HepG2 (cell line): ENCODE measurements at regions not wholly inside any gene's neighbourhood (a gene's known extent, or its start where the extent isn't known, plus 50 kb on each side); places are given as distances from the start of the nearest gene placed in this dataset.

Experiments
- ATAC-seq: fragments of 200-7000 bp; cut with Tn5 transposase; 3 replicates; pipeline ENCODE4 v1.9.1; 2020; ENCODE audit warnings: mild to moderate bottlenecking, moderate library complexity
- BruUV-seq: library from RNA; stranded (reverse); fragments of 400-500 nt; replicated peaks from 2 replicates; lab custom pipeline; 2021; lab: Mats Ljungman, UMichigan
- CTCF ChIA-PET: fragments of 300-600 bp; formaldehyde crosslinking; extraction: SDS; loops from one replicate; lab custom pipeline; 2021; ENCODE audit warnings: low total read pairs, inconsistent platforms, low intra/inter-chr PET ratio; lab: Yijun Ruan, JAX
- POLR2A ChIA-PET: fragments of 350-600 bp; sonication (Branson Sonifier 250); formaldehyde crosslinking; loops from one replicate; lab custom pipeline; 2020; ENCODE audit warnings: antibody characterized with exemption, inconsistent platforms; lab: Yijun Ruan, JAX
- DNase-seq: peaks from one replicate; pipeline ENCODE4 v3.0.0-alpha.2; 2015; ENCODE audit warnings: low spot score
- FAIRE-seq: peaks from 3 replicates; lab custom pipeline; 2011; peaks lifted over from hg19 to GRCh38; lab: Jason Lieb, UNC
- H2AFZ ChIP-seq: one replicate; pipeline ENCODE4 v1.6.1; 2011; ENCODE audit warnings: low read length, inconsistent platforms
- H3K27ac ChIP-seq: fragments of 300-600 bp; 3 replicates; pipeline ENCODE4 v1.8.0; 2011; ENCODE audit warnings: mixed run types, mild to moderate bottlenecking, mixed read lengths, low read length, inconsistent platforms; ENCODE audit not compliant: insufficient read depth; ENCODE audit errors: extremely low read length
- H3K27me3 ChIP-seq, 2 experiments: fragments of 200-600 bp in 1 of 2; 2 replicates in 1 of 2; 3 replicates in 1 of 2; pipeline versions ENCODE4 v1.6.0 to v1.8.0; 2011; ENCODE audit warnings: low read length in 2 of 2, mild to moderate bottlenecking in 2 of 2, moderate library complexity in 2 of 2, inconsistent platforms in 1 of 2; ENCODE audit not compliant: insufficient read depth in 2 of 2, control insufficient read depth in 1 of 2
- H3K36me3 ChIP-seq, 2 experiments: fragments of 200-600 bp in 1 of 2; replicated peaks in 1 of 2; 2 replicates in 1 of 2; 3 replicates in 1 of 2; pipeline versions ENCODE4 v1.5.1 to v1.8.0; 2011; ENCODE audit warnings: low read length in 2 of 2, inconsistent platforms in 1 of 2; ENCODE audit not compliant: insufficient read depth in 2 of 2, control insufficient read depth in 1 of 2
- H3K4me1 ChIP-seq: 2 replicates; pipeline ENCODE4 v1.5.1; 2012; ENCODE audit warnings: low read length, inconsistent platforms; ENCODE audit not compliant: insufficient read depth
- H3K4me2 ChIP-seq: 2 replicates; pipeline ENCODE4 v1.6.0; 2011; ENCODE audit warnings: low read depth, low read length, inconsistent platforms
- H3K4me3 ChIP-seq, 3 experiments: fragments of 200-600 bp in 1 of 3; sonication (generic), shearing (Covaris generic) in 1 of 3; replicated peaks in 1 of 3; 2 replicates each; pipeline ENCODE4 v1.5.1; 2011 to 2016; ENCODE audit warnings: low read length in 3 of 3, inconsistent platforms in 2 of 3, low read depth in 2 of 3, mild to moderate bottlenecking in 2 of 3, control low read depth in 1 of 3, mixed read lengths in 1 of 3; ENCODE audit not compliant: insufficient read depth in 1 of 3
- H3K79me2 ChIP-seq: one replicate; pipeline ENCODE4 v1.6.1; 2011; ENCODE audit warnings: low read length, inconsistent platforms; ENCODE audit not compliant: insufficient read depth
- H3K9ac ChIP-seq: 2 replicates; pipeline ENCODE4 v1.6.0; 2011; ENCODE audit warnings: mild to moderate bottlenecking, low read depth, low read length, inconsistent platforms; ENCODE audit not compliant: insufficient read depth
- H3K9me3 ChIP-seq: 2 replicates; pipeline ENCODE4 v1.5.1; 2012; ENCODE audit warnings: mild to moderate bottlenecking, low read length
- H4K20me1 ChIP-seq: 2 replicates; pipeline ENCODE4 v1.6.0; 2011; ENCODE audit warnings: inconsistent platforms, mild to moderate bottlenecking, low read length, moderate library complexity; ENCODE audit not compliant: insufficient read depth
- AGO2 ChIP-seq: fragments of 200-400 bp; formaldehyde crosslinking; optimal IDR thresholded peaks from 2 replicates; pipeline ENCODE3; 2017; ENCODE audit warnings: mild to moderate bottlenecking, low read depth, low read length, moderate library complexity
- CC2D1A ChIP-seq: sonication (generic); formaldehyde crosslinking; IDR thresholded peaks from 2 replicates; pipeline ENCODE4 v1.8.1; 2023; ENCODE audit warnings: mild to moderate bottlenecking, missing genetic modification reagents
- HOXA5 ChIP-seq: sonication (generic); formaldehyde crosslinking; IDR thresholded peaks from 2 replicates; pipeline ENCODE4 v1.4.0; 2020; ENCODE audit warnings: missing genetic modification reagents
- ISX ChIP-seq: sonication (generic); formaldehyde crosslinking; conservative IDR thresholded peaks from 2 replicates; pipeline ENCODE4 v1.5.0; 2020; ENCODE audit warnings: missing genetic modification reagents
- KAT2B ChIP-seq: fragments of 150-350 bp; IDR thresholded peaks from 2 replicates; pipeline ENCODE4 v1.6.1; 2014; ENCODE audit warnings: low read depth, low read length, borderline replicate concordance
- KLF6 ChIP-seq: IDR thresholded peaks from 2 replicates; pipeline ENCODE4 v1.8.0; 2016; ENCODE audit warnings: missing biosample characterization, missing genetic modification reagents
- MBD4 ChIP-seq: IDR thresholded peaks from 2 replicates; pipeline ENCODE4 v1.6.1; 2012; ENCODE audit warnings: low read length, inconsistent platforms, borderline replicate concordance
- MXI1 ChIP-seq: IDR thresholded peaks from 3 replicates; pipeline ENCODE4 v1.6.1; 2012; ENCODE audit warnings: low read depth, low read length, inconsistent platforms, borderline replicate concordance
- RXRB ChIP-seq: IDR thresholded peaks from 2 replicates; pipeline ENCODE4 v1.6.1; 2016; ENCODE audit warnings: borderline replicate concordance, missing genetic modification reagents, missing compliant biosample characterization
- SP4 ChIP-seq: sonication (generic); formaldehyde crosslinking; IDR thresholded peaks from 2 replicates; pipeline ENCODE4 v1.8.1; 2023; ENCODE audit warnings: mild to moderate bottlenecking, missing genetic modification reagents
- TRIM24 ChIP-seq: sonication (generic); formaldehyde crosslinking; IDR thresholded peaks from 2 replicates; pipeline ENCODE4 v1.8.0; 2022; ENCODE audit warnings: mild to moderate bottlenecking, missing genetic modification reagents
- ZBTB20 ChIP-seq: sonication (generic); formaldehyde crosslinking; IDR thresholded peaks from 2 replicates; pipeline ENCODE4 v1.8.1; 2023; ENCODE audit warnings: missing genetic modification reagents, low read depth, mild to moderate bottlenecking, borderline replicate concordance
- ZNF407 ChIP-seq: sonication (generic); formaldehyde crosslinking; IDR thresholded peaks from one replicate; pipeline ENCODE4 v1.5.1; 2020; ENCODE audit warnings: mild to moderate bottlenecking, missing genetic modification reagents; ENCODE audit errors: not compliant biosample characterization
- ZNF549 ChIP-seq: sonication (generic); formaldehyde crosslinking; IDR thresholded peaks from 2 replicates; pipeline ENCODE4 v1.5.0; 2020; ENCODE audit warnings: missing genetic modification reagents
- ZSCAN31 ChIP-seq: sonication (generic); formaldehyde crosslinking; IDR thresholded peaks from 2 replicates; pipeline ENCODE4 v1.5.0; 2020; ENCODE audit warnings: low read depth, mild to moderate bottlenecking, missing genetic modification reagents
- WGBS: methylation state at CpG from one replicate; pipeline ENCODE4 v1.1.6; 2017; ENCODE audit warnings: low lambda C conversion rate; 5-methylcytosine and 5-hydroxymethylcytosine counted together
- in situ Hi-C: cut with HindIII; loops from 2 replicates; pipeline ENCODE4 v1.10.0; 2017; ENCODE audit warnings: low pct_unique_long_range_greater_than_20kb; ENCODE audit not compliant: extremely low pct_ligation_motif_present
- intact Hi-C: fragments of 100-400 bp; cut with micrococcal nuclease; formaldehyde crosslinking; loops from one replicate; pipeline ENCODE4 v1.10.0; 2022; ENCODE audit not compliant: unreplicated experiment

GRCh38 chr1:78289603-78290002, 201.2 kb upstream of the PTGFR start:
- intact Hi-C loops (loop anchor here (5.0 kb wide), 1 partner anchor 522 kb away; no protein-coding TSS in a partner anchor), in situ Hi-C loops (no loop called here)
- CTCF ChIA-PET: no interaction called here
- BruUV-seq: no TSS peak
- DNase-seq (no peak), ATAC-seq (no peak), FAIRE-seq (no peak)
- no peak overlapping the region for H3K9ac ChIP-seq
- H3K4me1 ChIP-seq: no peaks in the 10 kb centered on the region
- POLR2A ChIA-PET: no interaction called here
- H3K9me3 ChIP-seq: no peaks in the 10 kb centered on the region
- H3K79me2 ChIP-seq: no peaks in the 10 kb centered on the region
- H3K4me3 ChIP-seq: no peak overlapping the region
- H3K4me2 ChIP-seq: no peak overlapping the region
- H3K27ac ChIP-seq: no peak overlapping the region
- H3K36me3 ChIP-seq: no peaks in the 10 kb centered on the region
- H2AFZ ChIP-seq: no peak overlapping the region
- no peaks in the 10 kb centered on the region for H4K20me1 ChIP-seq
- no peaks in the 10 kb centered on the region for H3K27me3 ChIP-seq
- TF ChIP-seq ZNF549 (CRISPR knock-in tag) (no peak), MXI1 (no peak), HOXA5 (CRISPR knock-in tag) (no peak), ZSCAN31 (CRISPR knock-in tag) (no peak), MBD4 (no peak), RXRB (no peak), ZNF407 (CRISPR knock-in tag) (no peak), ISX (CRISPR knock-in tag) (no peak), KAT2B (no peak), AGO2 (no peak), ZBTB20 (CRISPR knock-in tag) (no peak), CC2D1A (CRISPR knock-in tag) (no peak), SP4 (CRISPR knock-in tag) (no peak), TRIM24 (CRISPR knock-in tag) (no peak), KLF6 (CRISPR knock-in tag) (no peak)
- TF ChIP-seq, all 625 proteins: peak for 0
- WGBS: 0% methylated on average over 1 of the region's 1 CpG
